Stimulated activated CD8-positive, alpha-beta memory T cell treated with anti-CD3 and anti-CD28 coated beads, Interleukin-7, amount 100 ng/mL, for 48 hours (primary cell): ENCODE measurements at regions not wholly inside any gene's neighbourhood (a gene's known extent, or its start where the extent isn't known, plus 50 kb on each side); places are given as distances from the start of the nearest gene placed in this dataset.

Source experiments
- DNase-seq, 2 donors: peaks; one replicate each; pipeline ENCODE4 v3.0.0-alpha.2; 2020; ENCODE audit warnings: low read depth in 1 of 2; ENCODE audit errors: extremely low read depth in 1 of 2

- no peak for DNase-seq
These were observed 472.8 kb downstream of the CCDC171 start for GRCh38 chr9:16025627-16026026.

GRCh38 chr9:16026886-16027285, 474.0 kb downstream of the CCDC171 start:
- no peak for DNase-seq

- no peak for DNase-seq
These were observed 475.7 kb downstream of the CCDC171 start for GRCh38 chr9:16028548-16028947.

DNA sequence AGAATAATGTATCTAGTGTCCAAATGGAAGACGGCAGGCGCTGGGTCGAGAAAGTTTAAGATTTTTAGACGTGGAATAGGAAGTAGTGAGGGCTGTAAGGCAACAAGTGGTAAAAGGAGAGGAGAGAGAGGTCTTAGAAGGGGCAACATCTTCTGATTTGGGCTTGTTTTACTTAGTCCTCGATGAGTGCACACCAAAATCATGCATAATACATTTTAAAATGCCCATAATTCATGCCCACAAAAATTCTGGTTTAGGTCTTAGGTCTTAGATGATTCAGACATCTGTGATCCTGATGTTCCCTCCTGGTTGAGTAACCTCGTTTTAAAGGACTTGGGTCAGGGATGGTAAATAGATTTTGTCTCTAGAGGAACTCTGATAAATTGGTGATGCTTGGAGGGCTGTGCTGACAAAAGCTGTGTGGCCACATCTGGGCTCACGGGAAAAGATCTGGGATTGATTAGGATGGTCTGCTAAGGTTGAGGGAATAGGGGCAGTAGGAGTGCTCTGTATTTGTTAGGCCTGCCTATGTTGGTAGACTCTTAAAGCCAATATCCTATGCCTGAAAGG, 476.3 kb downstream of the CCDC171 start:
- no peak for DNase-seq

DNA sequence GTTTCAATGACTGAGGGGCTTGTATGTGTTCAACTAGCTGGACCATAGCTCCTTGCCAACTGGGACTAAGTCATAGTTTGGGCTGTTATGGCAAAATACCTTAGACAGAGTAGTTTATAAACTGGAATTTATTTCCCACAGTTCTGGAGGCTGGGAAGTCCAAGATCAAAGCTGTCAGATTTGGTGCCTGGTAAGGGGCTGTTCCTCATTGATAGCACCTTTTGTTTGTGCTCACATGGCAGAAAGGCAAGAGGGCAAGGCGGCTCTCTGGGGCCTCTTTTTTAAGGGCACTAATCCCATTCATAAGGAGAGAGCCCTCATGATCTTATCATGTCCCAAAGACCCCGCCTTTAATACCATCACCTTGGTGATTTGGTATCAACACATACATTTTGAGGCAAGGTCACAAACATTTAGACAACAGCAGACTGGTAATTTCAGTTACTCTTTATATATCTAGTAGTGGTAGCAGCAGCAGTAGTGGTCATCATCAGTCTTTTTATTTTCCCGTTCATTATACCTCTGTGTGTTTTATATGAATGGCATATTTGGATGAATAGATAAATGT, 477.0 kb downstream of the CCDC171 start:
- DNase-seq: no peak

GRCh38 chr9:16030528-16031185, 477.8 kb downstream of the CCDC171 start:
- peak; percentile 26 to 51 for DNase-seq

- no peak for DNase-seq
These were observed 478.6 kb downstream of the CCDC171 start for GRCh38 chr9:16031486-16031885.

GRCh38 chr9:16031971-16032370, 479.1 kb downstream of the CCDC171 start:
- no peak for DNase-seq

DNA sequence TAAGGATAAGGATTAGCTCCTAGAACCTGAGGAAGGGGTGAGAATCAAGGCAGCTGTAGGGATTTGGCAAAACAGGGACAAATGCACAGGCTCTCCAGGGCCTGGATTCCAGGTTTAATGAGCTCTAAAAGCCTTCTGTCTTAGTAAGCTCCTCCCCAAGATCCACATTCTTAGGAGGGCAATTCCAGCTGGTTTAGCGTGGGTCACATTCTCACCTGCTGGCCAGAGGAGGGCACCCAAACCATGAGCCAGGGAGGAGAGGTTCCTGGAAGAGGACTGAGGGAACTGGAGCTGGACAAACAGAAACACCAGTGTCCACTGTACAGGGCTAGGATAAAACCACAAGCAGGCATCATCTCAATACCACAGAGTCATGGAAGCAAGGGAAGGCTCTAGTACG, 480.0 kb downstream of the CCDC171 start:
- no peak for DNase-seq

GRCh38 chr9:16033253-16033652, 480.4 kb downstream of the CCDC171 start:
- DNase-seq: no peak

DNA sequence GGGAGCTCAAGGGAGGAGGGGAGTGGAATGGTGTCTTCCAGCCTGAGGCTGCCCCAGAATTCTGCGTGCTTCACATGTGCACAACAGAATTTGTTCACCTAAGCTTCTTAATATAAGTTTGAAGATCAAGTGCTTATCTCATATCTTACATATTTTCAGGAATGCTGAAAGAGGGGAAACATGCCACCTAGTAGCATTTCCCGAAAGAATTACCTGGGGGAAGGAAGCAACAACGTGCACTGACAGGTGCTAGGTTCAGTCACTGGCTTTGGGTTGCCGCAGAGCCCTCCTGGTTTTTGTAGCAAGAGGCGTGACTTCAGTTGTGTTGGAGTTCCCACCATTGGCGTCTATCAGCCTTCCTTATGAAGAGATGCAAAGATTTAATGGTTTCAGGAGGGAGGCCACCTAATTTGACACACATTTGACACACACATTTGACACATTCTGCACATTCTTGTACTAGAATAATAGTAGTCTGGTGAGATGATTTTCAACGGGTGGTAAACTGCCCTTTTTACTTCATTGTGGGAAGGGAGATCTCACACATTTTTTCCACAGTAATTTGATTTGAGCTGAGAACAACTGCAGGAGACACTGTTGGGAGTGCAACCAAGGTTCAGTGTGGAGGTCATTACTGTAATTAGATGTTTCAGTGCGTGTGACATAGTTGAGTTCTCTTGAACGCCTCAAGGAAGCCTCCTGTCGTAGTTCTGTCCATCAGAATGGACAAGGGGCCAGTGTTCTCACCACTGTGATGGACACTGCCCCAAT, 481.3 kb downstream of the CCDC171 start:
- no peak for DNase-seq

- DNase-seq: no peak
These were observed 486.6 kb downstream of the CCDC171 start for GRCh38 chr9:16039218-16039987.

DNA sequence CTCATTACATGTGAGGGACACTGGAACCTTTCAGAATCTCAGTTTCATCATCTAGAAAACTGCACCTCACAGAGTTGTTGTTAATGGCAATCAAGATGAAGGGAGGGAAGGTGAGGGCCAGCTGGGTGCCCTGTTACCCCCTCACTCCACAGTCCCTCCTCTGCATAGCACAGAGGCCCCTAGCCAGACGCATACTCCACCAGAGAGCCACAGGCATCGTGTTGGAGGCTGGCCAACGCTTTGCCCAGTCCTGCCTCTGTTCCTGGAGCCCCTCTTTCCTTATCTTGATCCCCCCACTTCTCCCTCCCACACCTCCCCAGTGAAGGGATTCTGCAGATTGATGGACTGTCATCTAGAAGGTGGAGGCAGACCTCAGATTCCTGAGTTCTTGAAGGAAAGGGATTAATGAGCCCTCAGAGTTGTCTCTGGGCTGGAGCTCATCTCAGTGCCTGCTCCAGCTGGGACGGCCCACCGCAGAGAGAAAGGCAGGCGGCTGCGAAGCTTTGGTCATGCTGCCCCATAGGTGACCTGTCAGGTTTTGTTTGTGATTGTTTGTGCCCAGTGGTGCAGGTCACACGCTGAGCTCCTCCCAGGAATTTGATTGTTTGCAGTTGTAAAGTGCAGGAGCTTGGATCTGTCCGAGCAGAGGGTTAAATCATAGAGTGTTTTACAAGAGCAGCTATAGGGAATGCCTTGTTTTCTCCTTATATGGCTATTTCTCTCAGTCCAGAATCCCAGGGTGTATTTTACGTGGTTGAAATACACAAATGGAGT, 487.3 kb downstream of the CCDC171 start:
- DNase-seq: no peak

- DNase-seq: no peak
These were observed 491.1 kb downstream of the CCDC171 start for GRCh38 chr9:16043756-16044578.

GRCh38 chr9:16044579-16044881, 491.7 kb downstream of the CCDC171 start:
- no peak for DNase-seq

DNA sequence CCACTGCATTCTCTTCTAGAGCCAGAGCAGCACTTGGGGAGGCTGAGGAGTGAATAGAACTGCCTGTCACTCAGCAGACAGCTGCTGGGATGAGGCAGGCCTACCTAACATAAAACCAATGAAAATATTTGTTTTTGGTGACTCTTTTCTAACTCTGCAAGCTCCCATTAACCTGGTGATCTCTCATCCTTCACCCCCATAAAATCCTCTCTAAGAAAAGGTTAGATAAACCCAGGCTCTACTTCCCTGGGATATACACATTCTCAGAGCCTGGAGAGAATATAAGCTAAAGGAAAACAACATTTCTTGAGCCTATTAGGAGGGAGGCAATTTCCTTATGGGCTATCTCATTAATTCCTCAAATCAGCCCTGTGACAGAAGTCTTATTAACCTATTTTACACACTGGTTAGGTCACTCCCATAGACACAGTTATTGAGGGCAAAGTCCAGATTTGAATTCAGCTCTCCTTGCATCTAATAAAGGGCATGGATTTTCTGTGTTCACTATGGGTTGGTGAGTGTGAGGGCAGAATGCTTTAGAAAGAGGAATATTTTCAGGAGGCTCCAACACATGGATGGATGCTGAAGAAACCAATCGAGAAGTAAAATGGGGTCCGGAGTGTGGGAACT, 492.9 kb downstream of the CCDC171 start:
- DNase-seq: no peak

- DNase-seq: no peak
These were observed 493.9 kb downstream of the CCDC171 start for GRCh38 chr9:16046713-16047112.

DNA sequence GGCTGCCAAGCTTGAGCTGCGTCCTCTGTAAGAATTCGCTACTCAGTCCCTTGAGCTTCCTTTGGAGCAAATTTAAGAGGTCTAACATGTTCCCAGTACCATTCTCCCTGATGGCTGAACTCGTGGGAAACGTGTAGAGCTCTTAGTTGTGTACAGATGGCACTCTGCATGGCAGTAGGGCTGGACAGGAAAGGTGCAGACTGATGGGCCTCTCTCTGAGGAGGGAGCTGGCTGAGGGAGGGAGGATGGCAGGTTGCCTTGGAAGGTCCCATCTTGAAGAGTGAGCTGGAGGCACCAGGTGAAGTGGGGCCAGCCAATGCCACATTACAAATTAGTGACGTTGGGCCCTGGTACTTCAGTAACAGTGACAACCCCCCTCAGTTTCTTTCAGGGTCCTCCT, 495.3 kb downstream of the CCDC171 start:
- no peak for DNase-seq

DNA sequence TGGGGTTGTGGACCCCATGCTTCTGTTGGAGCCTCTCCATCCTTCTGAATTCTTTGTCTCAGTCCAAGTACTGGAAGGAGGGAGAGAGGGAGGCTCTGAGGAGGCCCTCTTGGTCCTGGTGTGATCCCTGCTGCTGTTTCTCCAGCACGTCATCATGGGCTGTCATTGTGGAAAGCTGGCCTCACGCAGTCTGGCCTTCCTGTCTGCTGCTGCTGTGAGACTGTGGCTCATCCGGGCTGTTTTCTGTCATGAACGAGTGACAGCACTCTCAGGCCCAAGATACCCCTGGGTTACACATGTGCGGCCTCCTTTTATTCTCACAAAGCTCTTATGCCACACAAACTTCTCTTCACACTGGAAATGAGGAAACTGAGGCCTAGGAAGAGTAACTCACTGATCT, 499.3 kb downstream of the CCDC171 start:
- DNase-seq: no peak
